ENCODE measurements at regions not wholly inside any gene's neighbourhood (a gene's known extent, or its start where the extent isn't known, plus 50 kb on each side); places are given as distances from the start of the nearest gene placed in this dataset.

- Histone ChIP-seq H3K4me1 (no peaks in the 10 kb centered on the region), H3K9me3 (no peaks in the 10 kb centered on the region), H3K4me3 (ENCODE audit: low read depth, low read length) (no peak overlapping the region), H3K27me3 (no peaks in the 10 kb centered on the region), H3K36me3 (no peaks in the 10 kb centered on the region)
- no peak for TF ChIP-seq CTCF (IDR thresholded peaks at IDR 0.05; ENCODE audit: low read depth, low read length)
- no peak for DNase-seq
Observed at GRCh38 chr1:55466921-55467320, 251.8 kb upstream of the USP24 start.

GRCh38 chr1:55466373-55466772 lies 251.2 kb upstream of the USP24 start:
- TF ChIP-seq CTCF (IDR thresholded peaks at IDR 0.05; ENCODE audit: low read depth, low read length) = no peak
- Histone ChIP-seq H3K27me3 (no peaks in the 10 kb centered on the region), H3K36me3 (no peaks in the 10 kb centered on the region), H3K4me3 (ENCODE audit: low read depth, low read length) (no peak overlapping the region), H3K9me3 (no peaks in the 10 kb centered on the region), H3K4me1 (no peaks in the 10 kb centered on the region)
- no peak for DNase-seq

- DNase-seq = no peak
- no peaks in the 10 kb centered on the region for H3K9me3 ChIP-seq
- no peak for TF ChIP-seq CTCF (IDR thresholded peaks at IDR 0.05; ENCODE audit: low read depth, low read length)
- no peaks in the 10 kb centered on the region for H3K4me1 ChIP-seq
- no peaks in the 10 kb centered on the region for H3K36me3 ChIP-seq
- no peaks in the 10 kb centered on the region for H3K27me3 ChIP-seq
- H3K4me3 ChIP-seq (ENCODE audit: low read depth, low read length) = no peak overlapping the region
Observed at GRCh38 chr1:55464550-55464949, 249.4 kb upstream of the USP24 start.

GRCh38 chr1:55463814-55464475 lies 248.8 kb upstream of the USP24 start:
- H3K4me3 ChIP-seq (ENCODE audit: low read depth, low read length) = no peak overlapping the region
- TF ChIP-seq CTCF (IDR thresholded peaks at IDR 0.05; ENCODE audit: low read depth, low read length) = no peak
- DNase-seq = no peak
- H3K9me3 ChIP-seq = no peaks in the 10 kb centered on the region
- no peaks in the 10 kb centered on the region for H3K27me3 ChIP-seq
- no peaks in the 10 kb centered on the region for H3K36me3 ChIP-seq
- H3K4me1 ChIP-seq = no peaks in the 10 kb centered on the region

- no peaks in the 10 kb centered on the region for H3K4me1 ChIP-seq
- no peaks in the 10 kb centered on the region for H3K27me3 ChIP-seq
- H3K36me3 ChIP-seq = no peaks in the 10 kb centered on the region
- no peak for TF ChIP-seq CTCF (IDR thresholded peaks at IDR 0.05; ENCODE audit: low read depth, low read length)
- no peak for DNase-seq
- H3K4me3 ChIP-seq (ENCODE audit: low read depth, low read length) = no peak overlapping the region
- H3K9me3 ChIP-seq = no peaks in the 10 kb centered on the region
Observed at GRCh38 chr1:55457874-55458273, 242.7 kb upstream of the USP24 start.

GRCh38 chr1:55456971-55457370 lies 241.8 kb upstream of the USP24 start:
- Histone ChIP-seq H3K36me3 (no peaks in the 10 kb centered on the region), H3K4me3 (ENCODE audit: low read depth, low read length) (no peak overlapping the region), H3K9me3 (no peaks in the 10 kb centered on the region), H3K4me1 (no peaks in the 10 kb centered on the region), H3K27me3 (no peaks in the 10 kb centered on the region)
- no peak for TF ChIP-seq CTCF (IDR thresholded peaks at IDR 0.05; ENCODE audit: low read depth, low read length)
- no peak for DNase-seq
